ENCODE measurements at regions not wholly inside any gene's neighbourhood (a gene's known extent, or its start where the extent isn't known, plus 50 kb on each side); places are given as distances from the start of the nearest gene placed in this dataset.

DNA sequence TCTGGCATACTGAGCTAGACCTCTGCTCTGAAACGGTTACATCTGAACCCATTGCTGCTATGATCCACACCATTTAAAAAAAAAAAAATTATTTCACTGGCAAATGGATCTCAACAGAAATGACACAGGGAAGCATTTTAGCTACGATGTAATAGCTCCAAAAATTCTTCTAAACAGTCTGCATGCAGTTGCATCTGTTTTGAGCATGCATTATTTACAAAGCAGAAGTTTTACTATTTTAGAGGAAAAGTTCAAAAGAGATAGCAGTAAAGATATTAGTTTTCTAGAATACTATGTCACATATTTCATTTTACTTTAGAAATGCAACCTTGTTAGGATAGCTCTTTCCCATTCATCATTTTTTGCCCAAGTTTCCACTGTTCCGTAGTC, 265.7 kb downstream of the MEIS1 start:
- H3K27ac ChIP-seq: no peak overlapping the region
- no peaks in the 10 kb centered on the region for H3K36me3 ChIP-seq
- no peak for ATAC-seq (ENCODE audit: insufficient number of reproducible peaks, low FRiP score, low read depth)
- no peak for DNase-seq (ENCODE audit: low spot score)
- no peaks in the 10 kb centered on the region for H3K27me3 ChIP-seq (replicated peaks; ENCODE audit: insufficient read depth)
- no peak overlapping the region for H3K4me3 ChIP-seq
- H3K4me1 ChIP-seq (ENCODE audit: control insufficient read depth in 1 of 2, low read depth in 2 of 2): no peaks in the 10 kb centered on the region
- no peaks in the 10 kb centered on the region for H3K9me3 ChIP-seq
- TF ChIP-seq, protein P1, sequence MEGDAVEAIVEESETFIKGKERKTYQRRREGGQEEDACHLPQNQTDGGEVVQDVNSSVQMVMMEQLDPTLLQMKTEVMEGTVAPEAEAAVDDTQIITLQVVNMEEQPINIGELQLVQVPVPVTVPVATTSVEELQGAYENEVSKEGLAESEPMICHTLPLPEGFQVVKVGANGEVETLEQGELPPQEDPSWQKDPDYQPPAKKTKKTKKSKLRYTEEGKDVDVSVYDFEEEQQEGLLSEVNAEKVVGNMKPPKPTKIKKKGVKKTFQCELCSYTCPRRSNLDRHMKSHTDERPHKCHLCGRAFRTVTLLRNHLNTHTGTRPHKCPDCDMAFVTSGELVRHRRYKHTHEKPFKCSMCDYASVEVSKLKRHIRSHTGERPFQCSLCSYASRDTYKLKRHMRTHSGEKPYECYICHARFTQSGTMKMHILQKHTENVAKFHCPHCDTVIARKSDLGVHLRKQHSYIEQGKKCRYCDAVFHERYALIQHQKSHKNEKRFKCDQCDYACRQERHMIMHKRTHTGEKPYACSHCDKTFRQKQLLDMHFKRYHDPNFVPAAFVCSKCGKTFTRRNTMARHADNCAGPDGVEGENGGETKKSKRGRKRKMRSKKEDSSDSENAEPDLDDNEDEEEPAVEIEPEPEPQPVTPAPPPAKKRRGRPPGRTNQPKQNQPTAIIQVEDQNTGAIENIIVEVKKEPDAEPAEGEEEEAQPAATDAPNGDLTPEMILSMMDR (IDR thresholded peaks at IDR 0.05): no peak

DNA sequence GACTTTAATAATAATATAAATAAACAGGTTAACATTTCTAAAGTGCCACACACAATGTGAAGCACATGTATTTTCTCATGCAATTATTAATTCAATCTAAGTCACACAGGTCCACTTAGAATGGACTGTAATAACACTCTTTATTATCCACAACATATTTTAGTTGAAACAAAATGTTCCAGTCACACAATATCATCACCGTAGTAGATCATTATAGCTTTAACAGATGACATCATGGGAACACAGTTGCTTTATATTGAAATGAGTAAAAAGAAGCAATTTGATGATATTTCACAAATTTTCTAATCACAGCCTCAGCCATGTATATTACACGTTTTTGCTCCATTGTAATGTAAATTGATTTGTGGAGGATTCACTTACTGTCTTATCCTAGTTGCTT, 266.3 kb downstream of the MEIS1 start:
- TF ChIP-seq, protein P1 (IDR thresholded peaks at IDR 0.05): no peak
- no peaks in the 10 kb centered on the region for H3K36me3 ChIP-seq
- H3K27me3 ChIP-seq (replicated peaks; ENCODE audit: insufficient read depth): no peaks in the 10 kb centered on the region
- H3K4me3 ChIP-seq: no peak overlapping the region
- H3K4me1 ChIP-seq (ENCODE audit: control insufficient read depth in 1 of 2, low read depth in 2 of 2): no peaks in the 10 kb centered on the region
- ATAC-seq (ENCODE audit: insufficient number of reproducible peaks, low FRiP score, low read depth): no peak
- H3K27ac ChIP-seq: no peak overlapping the region
- no peak for DNase-seq (ENCODE audit: low spot score)
- no peaks in the 10 kb centered on the region for H3K9me3 ChIP-seq

DNA sequence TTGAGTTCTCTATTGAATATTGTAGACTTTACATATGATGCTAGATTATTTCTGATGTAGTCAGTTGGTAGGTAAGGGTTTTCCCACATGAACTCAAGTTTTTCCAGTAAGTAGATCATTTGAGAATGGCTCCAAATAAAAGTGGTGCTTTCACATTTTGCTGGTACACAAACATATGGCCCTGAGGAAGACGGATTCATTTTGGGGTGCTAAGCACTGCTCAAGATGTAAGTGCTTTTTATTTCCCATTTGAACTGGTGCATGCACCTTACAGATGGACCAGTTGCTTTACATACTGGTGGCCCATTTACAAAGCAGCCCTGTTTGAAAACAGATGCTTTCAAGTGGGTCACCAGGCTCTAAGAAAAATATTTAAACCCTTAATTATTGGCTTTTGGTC, 266.7 kb downstream of the MEIS1 start:
- Histone ChIP-seq H3K4me3 (no peak overlapping the region), H3K4me1 (ENCODE audit: control insufficient read depth in 1 of 2, low read depth in 2 of 2) (no peaks in the 10 kb centered on the region), H3K27me3 (replicated peaks; ENCODE audit: insufficient read depth) (no peaks in the 10 kb centered on the region), H3K9me3 (no peaks in the 10 kb centered on the region), H3K27ac (no peak overlapping the region), H3K36me3 (no peaks in the 10 kb centered on the region)
- TF ChIP-seq, protein P1 (IDR thresholded peaks at IDR 0.05): no peak
- ATAC-seq (ENCODE audit: insufficient number of reproducible peaks, low FRiP score, low read depth) (no peak), DNase-seq (ENCODE audit: low spot score) (no peak)

DNA sequence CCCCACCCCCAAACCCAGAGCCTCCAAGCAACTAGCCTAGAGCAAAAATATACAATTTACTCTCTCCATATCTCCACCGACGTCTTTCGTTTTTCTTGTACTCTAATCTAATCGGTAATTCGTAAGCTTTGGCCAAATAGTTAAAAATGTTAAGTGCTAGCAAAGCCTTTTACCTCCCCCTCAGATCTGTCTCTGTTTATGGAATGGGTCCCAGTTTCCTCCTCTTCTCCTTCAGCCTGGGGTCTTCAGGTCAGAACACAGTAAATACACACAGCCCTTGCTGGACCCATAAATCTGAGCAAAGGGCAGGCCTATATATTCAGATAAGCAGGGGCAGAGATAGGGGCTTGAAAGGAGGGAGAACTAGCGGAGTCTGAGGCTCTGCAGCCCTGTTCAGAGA, 267.4 kb downstream of the MEIS1 start:
- no peak overlapping the region for H3K4me3 ChIP-seq
- H3K27me3 ChIP-seq (replicated peaks; ENCODE audit: insufficient read depth): no peaks in the 10 kb centered on the region
- H3K36me3 ChIP-seq: no peaks in the 10 kb centered on the region
- no peaks in the 10 kb centered on the region for H3K9me3 ChIP-seq
- TF ChIP-seq, protein P1 (IDR thresholded peaks at IDR 0.05): no peak
- no peaks in the 10 kb centered on the region for H3K4me1 ChIP-seq (ENCODE audit: control insufficient read depth in 1 of 2, low read depth in 2 of 2)
- DNase-seq (ENCODE audit: low spot score) (no peak), ATAC-seq (ENCODE audit: insufficient number of reproducible peaks, low FRiP score, low read depth) (no peak)
- H3K27ac ChIP-seq: no peak overlapping the region

DNA sequence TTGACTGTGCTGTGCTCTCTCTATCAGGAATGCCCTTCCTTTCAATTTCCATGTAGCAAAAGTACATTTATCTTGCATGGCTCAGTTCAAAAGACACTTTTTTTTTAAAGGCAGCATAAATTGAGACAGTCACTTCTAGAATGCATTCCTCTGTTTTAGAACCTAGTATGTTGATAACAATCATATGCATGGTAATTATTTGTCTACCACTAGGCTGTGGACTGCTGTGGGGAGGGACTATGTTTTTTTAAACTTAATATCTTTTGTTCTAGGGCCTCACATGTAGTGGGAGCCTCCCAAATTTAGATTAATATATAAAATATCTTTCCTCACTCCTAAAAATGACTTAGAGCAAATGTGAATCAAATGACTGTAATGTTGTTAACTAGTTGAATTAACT, 269.9 kb downstream of the MEIS1 start:
- ATAC-seq (ENCODE audit: insufficient number of reproducible peaks, low FRiP score, low read depth): no peak
- Histone ChIP-seq H3K36me3 (no peaks in the 10 kb centered on the region), H3K4me1 (ENCODE audit: control insufficient read depth in 1 of 2, low read depth in 2 of 2) (no peaks in the 10 kb centered on the region), H3K4me3 (no peak overlapping the region), H3K27me3 (replicated peaks; ENCODE audit: insufficient read depth) (no peaks in the 10 kb centered on the region), H3K27ac (no peak overlapping the region), H3K9me3 (no peaks in the 10 kb centered on the region)
- no peak for DNase-seq (ENCODE audit: low spot score)
- TF ChIP-seq, protein P1 (IDR thresholded peaks at IDR 0.05): no peak
